CD4-positive, alpha-beta T cell treated with Interleukin-1 beta for 1 hour (primary cell): ENCODE measurements at regions not wholly inside any gene's neighbourhood (a gene's known extent, or its start where the extent isn't known, plus 50 kb on each side); places are given as distances from the start of the nearest gene placed in this dataset.
"Not testable (repeated sequence)": the region's sequence is repeated elsewhere in the genome, so short reads cannot be mapped to it uniquely, and the experiment has no call there.

Source experiments
- DNase-seq, 2 donors: peaks; one replicate each; pipeline ENCODE4 v3.0.0-alpha.2; 2020 to 2022

DNA sequence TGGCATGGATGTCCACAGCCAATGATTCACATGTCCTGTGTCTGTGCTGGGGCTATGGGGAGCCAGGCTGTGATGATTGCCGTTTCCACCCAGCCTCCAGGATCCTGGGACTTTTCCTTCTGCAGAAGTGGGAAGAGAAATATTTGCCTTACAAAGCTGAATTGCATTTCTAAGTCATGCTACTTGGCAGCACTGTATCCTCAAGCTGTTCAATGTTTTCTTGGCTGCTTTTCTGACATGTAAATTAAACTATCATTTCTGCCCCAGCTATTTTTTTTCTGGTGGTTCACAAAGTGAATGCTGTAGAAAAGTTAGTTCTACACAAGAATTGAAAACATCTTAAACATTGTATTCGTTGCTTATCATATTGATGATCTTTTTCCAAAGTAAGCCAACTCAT, 51.9 kb upstream of the TCERG1L start:
- DNase-seq, result no peak

GRCh38 chr10:131371571-131371970, 60.0 kb upstream of the TCERG1L start:
- no peak for DNase-seq

DNA sequence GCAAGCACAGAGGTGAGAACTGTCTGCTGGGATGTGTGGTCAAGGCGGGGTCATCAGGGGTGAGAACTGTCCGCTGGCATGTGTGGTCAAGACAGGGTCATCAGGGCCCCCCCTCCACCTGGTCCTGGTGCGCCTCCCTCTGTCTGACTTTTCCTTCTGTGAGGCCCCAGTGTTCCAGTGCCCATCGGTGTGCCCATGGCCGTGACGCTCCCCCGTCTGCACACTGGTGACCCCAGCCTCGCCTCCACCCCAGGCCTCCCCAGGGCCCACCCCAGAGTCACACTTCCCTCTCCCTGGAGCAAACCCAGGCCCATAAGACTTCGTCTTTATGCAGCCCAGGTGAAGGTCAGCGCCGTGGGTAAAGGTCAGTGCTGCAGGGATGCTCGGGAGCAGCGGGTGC, 70.1 kb upstream of the TCERG1L start:
- DNase-seq, result no peak

DNA sequence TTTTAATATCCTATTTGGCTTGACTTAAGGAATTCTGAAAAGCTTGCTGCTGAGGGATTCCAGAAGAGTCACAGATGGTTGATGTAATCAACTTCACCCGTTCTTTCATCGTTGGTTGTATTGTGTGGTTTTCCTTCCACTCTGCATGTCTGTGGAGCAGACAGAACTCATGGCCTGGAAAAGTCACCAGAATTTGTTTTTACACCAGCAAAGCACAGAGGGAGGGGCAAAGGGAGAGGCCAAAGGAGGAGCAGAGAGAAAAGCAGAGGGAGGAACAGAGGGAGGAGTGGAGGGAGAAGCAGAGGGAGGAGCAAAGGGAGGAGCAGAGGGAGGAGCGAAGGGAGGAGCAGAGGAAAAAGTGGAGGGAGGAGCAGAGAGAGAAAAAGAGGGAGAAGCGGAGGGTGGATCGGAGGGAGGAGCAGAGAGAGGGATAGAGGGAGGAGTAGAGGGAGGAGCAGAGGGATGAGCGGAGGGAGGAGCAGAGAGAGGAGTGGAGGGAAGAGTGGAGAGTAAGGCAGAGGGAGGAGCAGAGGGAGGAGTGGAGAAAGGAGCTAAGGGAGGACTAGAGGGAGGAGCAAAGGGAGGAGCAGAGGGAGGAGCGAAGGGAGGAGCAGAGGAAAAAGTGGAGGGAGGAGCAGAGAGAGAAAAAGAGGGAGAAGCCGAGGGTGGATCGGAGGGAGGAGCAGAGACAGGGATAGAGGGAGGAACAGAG, 73.8 kb upstream of the TCERG1L start:
- not testable (repeated sequence) for DNase-seq

GRCh38 chr10:131387018-131387529, 75.6 kb upstream of the TCERG1L start:
- DNase-seq, result no peak

- DNase-seq, result no peak
These were observed 80.4 kb upstream of the TCERG1L start for GRCh38 chr10:131391936-131392335.

DNA sequence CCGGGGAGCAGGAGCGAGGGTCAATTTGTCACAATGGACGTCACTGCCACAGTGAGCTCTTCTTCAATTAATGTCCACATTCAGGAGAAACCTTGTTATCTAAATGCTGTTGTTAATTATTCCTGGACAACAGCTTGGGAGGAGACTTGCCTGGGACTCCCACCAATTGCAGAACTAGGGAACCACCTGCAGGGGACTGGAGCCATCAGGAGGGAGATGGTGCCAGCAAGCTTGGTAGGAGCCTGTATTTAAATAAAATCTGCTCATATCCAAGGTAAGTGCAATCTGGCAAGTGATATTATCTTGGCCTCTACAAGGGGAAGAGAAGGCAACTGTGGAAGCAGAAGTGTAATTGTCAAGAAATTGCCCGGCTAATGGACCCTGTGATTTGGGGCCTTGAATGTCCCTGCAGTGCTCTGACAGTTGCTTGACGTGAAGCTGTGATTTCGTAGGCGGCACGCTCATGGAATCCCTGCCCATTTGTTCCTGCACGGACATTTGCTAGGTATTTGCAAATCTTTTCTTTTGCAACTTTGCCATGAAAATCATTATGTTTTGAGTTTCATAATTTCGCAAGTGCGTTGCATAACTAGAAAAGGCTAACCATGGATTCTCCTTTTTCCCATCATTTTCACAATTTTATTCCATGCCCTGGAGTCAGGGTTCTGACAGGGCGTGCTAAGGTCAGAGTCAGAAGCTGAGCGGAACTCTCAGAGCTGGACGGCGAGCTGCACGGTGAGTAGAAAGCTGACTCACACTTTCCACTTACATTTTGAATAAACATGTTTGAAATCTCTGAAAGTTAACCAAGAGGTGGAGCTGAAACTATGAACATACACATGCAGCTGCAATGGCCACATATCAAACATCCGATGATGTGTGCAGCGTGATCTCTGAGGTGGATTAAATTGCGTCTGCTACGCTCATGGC, 84.9 kb upstream of the TCERG1L start:
- DNase-seq, result no peak

GRCh38 chr10:131398166-131398565, 86.6 kb upstream of the TCERG1L start:
- no peak for DNase-seq

GRCh38 chr10:131399981-131400380, 88.5 kb upstream of the TCERG1L start:
- no peak for DNase-seq

GRCh38 chr10:131400513-131400912, 89.0 kb upstream of the TCERG1L start:
- DNase-seq, result no peak

DNA sequence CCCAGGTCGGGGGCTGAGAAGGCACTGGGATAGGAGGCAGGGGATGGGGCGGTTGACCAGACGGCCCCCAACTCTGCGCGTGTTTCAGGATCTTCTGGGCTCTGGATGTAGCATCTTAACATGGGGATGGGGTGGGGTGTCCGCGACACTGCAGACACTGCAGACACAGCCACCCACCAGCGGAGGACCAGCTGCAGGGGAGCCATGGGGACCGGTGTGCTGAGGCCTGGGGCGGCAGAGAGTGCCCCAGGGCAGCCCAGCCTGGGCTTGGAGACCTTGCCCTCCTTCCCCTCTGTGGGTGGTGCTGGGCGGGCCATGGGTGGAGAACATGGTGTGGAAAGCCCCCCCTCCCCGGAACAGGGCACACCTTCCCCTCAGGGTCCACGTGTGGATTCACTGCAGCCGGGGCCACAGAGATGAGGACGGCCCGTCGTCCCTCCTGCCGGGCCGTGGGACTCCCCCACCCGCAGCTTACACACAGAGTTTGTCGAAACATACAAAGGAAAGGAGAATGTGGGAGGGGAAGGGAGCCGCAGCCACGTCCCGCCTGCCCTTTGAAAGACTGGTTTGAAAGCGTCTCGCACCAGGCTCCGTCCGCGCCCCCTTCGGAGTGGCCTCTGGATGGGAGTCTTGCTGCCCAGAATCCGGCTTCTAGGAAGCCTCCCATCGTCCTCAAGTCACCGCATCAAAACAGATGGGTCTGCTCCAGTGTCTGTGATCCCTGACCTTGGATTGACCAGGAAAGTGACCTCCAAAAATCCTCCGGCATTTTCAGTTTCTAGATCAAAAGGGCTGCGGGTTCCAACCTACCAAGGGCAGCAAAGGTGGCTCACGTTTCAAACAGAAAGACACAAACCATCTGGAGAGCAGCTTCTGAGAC, 91.5 kb upstream of the TCERG1L start:
- no peak for DNase-seq

GRCh38 chr10:131403936-131404335, 92.4 kb upstream of the TCERG1L start:
- DNase-seq, result no peak

GRCh38 chr10:131404886-131405285, 93.4 kb upstream of the TCERG1L start:
- DNase-seq, result no peak

DNA sequence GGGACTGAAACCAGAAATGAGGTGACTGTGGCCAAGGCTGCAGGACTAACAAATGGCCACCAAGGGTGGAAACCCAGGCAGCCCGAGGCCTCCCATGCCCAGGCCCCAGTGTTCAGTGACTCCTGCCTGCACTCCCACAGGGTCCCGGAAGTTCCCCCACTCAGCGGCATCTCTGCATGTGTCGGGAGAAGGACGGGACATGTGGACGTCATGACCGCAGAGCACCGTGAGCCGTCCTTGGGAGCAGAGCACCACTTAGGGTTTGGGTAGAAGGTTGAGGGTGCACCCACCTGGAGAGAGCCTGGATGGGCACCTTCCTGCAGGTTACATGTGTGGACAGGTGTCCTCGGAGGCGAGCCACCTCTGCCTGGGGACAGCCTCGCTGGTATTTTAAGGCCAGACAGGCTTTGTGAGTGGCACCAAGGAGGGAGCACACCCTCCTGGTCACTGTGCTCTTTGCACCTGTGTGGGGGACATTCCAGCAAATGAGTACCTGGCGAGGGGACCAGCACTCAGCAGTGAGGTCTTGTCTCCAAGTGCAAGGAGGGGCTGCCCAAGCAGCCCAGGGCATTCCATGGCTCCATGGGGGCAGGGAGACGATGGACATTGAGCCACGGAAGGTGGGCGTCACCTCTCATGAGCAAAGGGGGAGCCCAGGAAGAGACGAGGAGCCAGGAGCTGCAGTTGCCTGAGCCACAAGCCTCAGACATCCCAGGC, 95.3 kb upstream of the TCERG1L start:
- no peak for DNase-seq

GRCh38 chr10:131418681-131419080, 107.2 kb upstream of the TCERG1L start:
- no peak for DNase-seq

- no peak for DNase-seq
These were observed 108.3 kb upstream of the TCERG1L start for GRCh38 chr10:131419797-131420196.

- no peak for DNase-seq
These were observed 109.3 kb upstream of the TCERG1L start for GRCh38 chr10:131420867-131421266.

DNA sequence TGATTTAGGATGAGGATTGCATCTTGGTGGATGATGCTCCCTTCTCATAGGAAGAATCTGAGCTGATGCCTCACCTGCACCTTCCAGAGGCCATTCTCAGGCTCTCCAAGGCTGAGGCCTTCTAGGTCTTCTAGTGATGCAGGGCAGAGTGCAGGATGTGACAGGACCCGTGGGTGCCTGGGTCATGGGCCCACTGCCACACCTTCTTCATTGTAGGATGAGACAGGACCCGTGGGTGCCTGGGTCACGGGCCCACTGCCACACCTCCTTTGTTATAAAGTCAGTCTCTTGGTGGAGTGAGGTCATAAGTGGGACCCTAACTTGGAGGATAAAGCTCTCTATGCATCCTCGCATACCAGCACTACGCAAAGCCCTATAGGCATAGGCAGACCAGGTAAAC, 109.9 kb upstream of the TCERG1L start:
- no peak for DNase-seq

- no peak for DNase-seq
These were observed 111.2 kb upstream of the TCERG1L start for GRCh38 chr10:131422731-131423130.

- no peak for DNase-seq
These were observed 112.5 kb upstream of the TCERG1L start for GRCh38 chr10:131424053-131424452.

- DNase-seq, result no peak
These were observed 113.4 kb upstream of the TCERG1L start for GRCh38 chr10:131424836-131425491.
